HG02623 (cell line): ENCODE measurements at regions not wholly inside any gene's neighbourhood (a gene's known extent, or its start where the extent isn't known, plus 50 kb on each side); places are given as distances from the start of the nearest gene placed in this dataset.
"Not testable (repeated sequence)": the region's sequence is repeated elsewhere in the genome, so short reads cannot be mapped to it uniquely, and the experiment has no call there.

Source experiments
- ATAC-seq: cut with Tn5 transposase; IDR thresholded peaks from one replicate; pipeline ENCODE4 v1.9.1; 2021; ENCODE audit warnings: moderate library complexity; ENCODE audit not compliant: unreplicated experiment

GRCh38 chr3:25895031-25895430 lies 105.1 kb downstream of the OXSM start:
- ATAC-seq = no peak

- no peak for ATAC-seq
Measured at GRCh38 chr3:25895443-25895842, 105.6 kb downstream of the OXSM start.

- ATAC-seq = peak; percentile 70
Measured at GRCh38 chr3:25897019-25897418, 107.1 kb downstream of the OXSM start.

- ATAC-seq = no peak
Measured at GRCh38 chr3:25899352-25900101, 109.6 kb downstream of the OXSM start.

GRCh38 chr3:25900161-25900560 lies 110.3 kb downstream of the OXSM start:
- ATAC-seq = no peak

- ATAC-seq = no peak
Measured at GRCh38 chr3:25901796-25902195, 111.9 kb downstream of the OXSM start.

- no peak for ATAC-seq
Measured at GRCh38 chr3:25902586-25902985, 112.7 kb downstream of the OXSM start.

GRCh38 chr3:25903371-25904129 lies 113.7 kb downstream of the OXSM start:
- no peak for ATAC-seq

- ATAC-seq = no peak
Measured at GRCh38 chr3:25904206-25904605, 114.3 kb downstream of the OXSM start.

GRCh38 chr3:25906132-25906906 lies 116.4 kb downstream of the OXSM start:
- no peak for ATAC-seq

- no peak for ATAC-seq
Measured at GRCh38 chr3:25907081-25907480, 117.2 kb downstream of the OXSM start.

- no peak for ATAC-seq
Measured at GRCh38 chr3:25910105-25910504, 120.2 kb downstream of the OXSM start.

GRCh38 chr3:25910997-25911396 lies 121.1 kb downstream of the OXSM start:
- no peak for ATAC-seq

- ATAC-seq = no peak
Measured at GRCh38 chr3:25911525-25912295, 121.8 kb downstream of the OXSM start.

- ATAC-seq = no peak
Measured at GRCh38 chr3:25913179-25913578, 123.3 kb downstream of the OXSM start.

GRCh38 chr3:25915673-25916072 lies 125.8 kb downstream of the OXSM start:
- no peak for ATAC-seq

- no peak for ATAC-seq
Measured at GRCh38 chr3:25916321-25916720, 126.4 kb downstream of the OXSM start.

GRCh38 chr3:25931967-25932366 lies 142.1 kb downstream of the OXSM start:
- ATAC-seq = not testable (repeated sequence)

GRCh38 chr3:25938566-25939325 lies 148.9 kb downstream of the OXSM start:
- ATAC-seq = no peak

GRCh38 chr3:25940935-25941334 lies 151.0 kb downstream of the OXSM start:
- ATAC-seq = no peak
